H1 (cell line): ENCODE measurements at regions not wholly inside any gene's neighbourhood (a gene's known extent, or its start where the extent isn't known, plus 50 kb on each side); places are given as distances from the start of the nearest gene placed in this dataset.

Experiments used
- CTCF ChIA-PET: fragments of 300-600 bp; sonication (Branson Sonifier 250); formaldehyde crosslinking; loops from one replicate; lab custom pipeline; 2021; ENCODE audit not compliant: partially characterized antibody; lab: Charles Lee
- POLR2A ChIA-PET: fragments of 300-600 bp; sonication (Branson Sonifier 250); formaldehyde crosslinking; loops from one replicate; lab custom pipeline; 2021; ENCODE audit warnings: inconsistent platforms; ENCODE audit not compliant: partially characterized antibody; lab: Charles Lee
- DNase-seq, 2 experiments: peaks; one replicate each; pipeline versions ENCODE4 v3.0.0 to v3.0.0-alpha.2; 2010 to 2022; ENCODE audit warnings: low spot score in 2 of 2, low read depth in 1 of 2, mixed read lengths in 1 of 2
- FAIRE-seq: peaks from 2 replicates; lab custom pipeline; 2011; peaks lifted over from hg19 to GRCh38; lab: Jason Lieb, UNC
- H2AFZ ChIP-seq: 2 replicates; pipeline ENCODE4 v1.8.1; 2012; ENCODE audit warnings: low read length, inconsistent platforms
- H2AK5ac ChIP-seq: 2 replicates; pipeline ENCODE4 v1.6.1; 2013; ENCODE audit warnings: low read depth, low read length
- H2BK120ac ChIP-seq: replicated peaks from 2 replicates; pipeline ENCODE3; 2013; ENCODE audit warnings: low read depth, low read length, inconsistent platforms
- H2BK12ac ChIP-seq: 2 replicates; pipeline ENCODE4 v1.6.1; 2013; ENCODE audit warnings: low read depth, low read length
- H2BK15ac ChIP-seq: 2 replicates; pipeline ENCODE4 v1.6.1; 2013; ENCODE audit warnings: low read length
- H2BK20ac ChIP-seq: 2 replicates; pipeline ENCODE4 v1.6.1; 2013; ENCODE audit warnings: low read length
- H2BK5ac ChIP-seq: 2 replicates; pipeline ENCODE4 v1.6.1; 2013; ENCODE audit warnings: low read depth, low read length
- H3K14ac ChIP-seq: 2 replicates; pipeline ENCODE4 v1.6.1; 2013; ENCODE audit warnings: inconsistent platforms; ENCODE audit not compliant: insufficient read length
- H3K18ac ChIP-seq: 2 replicates; pipeline ENCODE4 v1.6.1; 2013; ENCODE audit warnings: low read length; ENCODE audit errors: extremely low read depth
- H3K23ac ChIP-seq: 2 replicates; pipeline ENCODE4 v1.6.1; 2013; ENCODE audit warnings: inconsistent platforms; ENCODE audit not compliant: insufficient read length
- H3K23me2 ChIP-seq: 2 replicates; pipeline ENCODE4 v1.6.1; 2013; ENCODE audit warnings: low read depth, low read length
- H3K27ac ChIP-seq: 2 replicates; pipeline ENCODE4 v1.6.1; 2011; ENCODE audit warnings: low read depth, low read length, inconsistent platforms
- H3K27me3 ChIP-seq, 4 experiments: replicated peaks in 1 of 4; 1 replicate in 1 of 4; 2 replicates in 3 of 4; pipeline versions ENCODE4 v1.6.1 to v1.8.1; 2011 to 2013; ENCODE audit warnings: low read length in 3 of 4, mild to moderate bottlenecking in 3 of 4, inconsistent platforms in 2 of 4, mixed read lengths in 2 of 4, moderate library complexity in 1 of 4; ENCODE audit not compliant: control insufficient read depth in 3 of 4, insufficient read depth in 3 of 4; ENCODE audit errors: extremely low read depth in 1 of 4
- H3K36me3 ChIP-seq, 4 experiments: 2 replicates each; pipeline versions ENCODE4 v1.6.1 to v1.8.1; 2011 to 2013; ENCODE audit warnings: mild to moderate bottlenecking in 4 of 4, low read length in 3 of 4, moderate library complexity in 2 of 4, control low read depth in 1 of 4, inconsistent platforms in 1 of 4; ENCODE audit not compliant: insufficient read depth in 4 of 4, control insufficient read depth in 2 of 4
- H3K4ac ChIP-seq: replicated peaks from 2 replicates; pipeline ENCODE3; 2013; ENCODE audit warnings: low read length, low read depth, mixed read lengths, inconsistent platforms; ENCODE audit not compliant: insufficient read length
- H3K4me1 ChIP-seq, 4 experiments: replicated peaks in 1 of 4; 1 replicate in 1 of 4; 2 replicates in 3 of 4; pipeline versions ENCODE4 v1.6.1 to v1.8.1; 2011 to 2013; ENCODE audit warnings: low read length in 3 of 4, inconsistent platforms in 2 of 4, mixed read lengths in 1 of 4; ENCODE audit not compliant: insufficient read depth in 4 of 4, control insufficient read depth in 3 of 4
- H3K4me2 ChIP-seq, 2 experiments: 2 replicates each; pipeline versions ENCODE4 v1.6.1 to v1.8.1; 2011 to 2013; ENCODE audit warnings: low read depth in 2 of 2, low read length in 2 of 2, control low read depth in 1 of 2, inconsistent platforms in 1 of 2, mild to moderate bottlenecking in 1 of 2; ENCODE audit not compliant: insufficient read depth in 1 of 2
- H3K4me3 ChIP-seq, 4 experiments: fragments of 200-600, 300-600 bp in 1 of 4; sonication (generic), shearing (Covaris generic), sonication (Bioruptor Twin) in 1 of 4; 2 replicates each; pipeline versions ENCODE4 v1.5.1 to v1.8.1; 2011 to 2016; ENCODE audit warnings: low read length in 4 of 4, low read depth in 3 of 4, control low read depth in 2 of 4, inconsistent platforms in 2 of 4, mild to moderate bottlenecking in 2 of 4, mixed read lengths in 1 of 4, moderate library complexity in 1 of 4; ENCODE audit not compliant: insufficient read depth in 2 of 4; ENCODE audit errors: extremely low read depth in 1 of 4
- H3K56ac ChIP-seq: replicated peaks from 2 replicates; pipeline ENCODE3; 2013; ENCODE audit warnings: low read depth, mild to moderate bottlenecking, mixed read lengths, low read length, inconsistent platforms; ENCODE audit not compliant: insufficient read length
- H3K79me1 ChIP-seq: 2 replicates; pipeline ENCODE4 v1.6.1; 2013; ENCODE audit warnings: low read depth, low read length, control low read depth
- H3K79me2 ChIP-seq, 2 experiments: 2 replicates each; pipeline versions ENCODE4 v1.6.1 to v1.8.1; 2012 to 2013; ENCODE audit warnings: low read length in 2 of 2, mild to moderate bottlenecking in 2 of 2, inconsistent platforms in 1 of 2; ENCODE audit not compliant: insufficient read depth in 2 of 2, control insufficient read depth in 1 of 2
- H3K9ac ChIP-seq, 4 experiments: replicated peaks in 1 of 4; 1 replicate in 1 of 4; 2 replicates in 3 of 4; pipeline versions ENCODE4 v1.6.1 to v1.8.1; 2011 to 2013; ENCODE audit warnings: low read depth in 3 of 4, low read length in 3 of 4, control low read depth in 2 of 4, mild to moderate bottlenecking in 2 of 4, moderate library complexity in 2 of 4, inconsistent platforms in 1 of 4; ENCODE audit errors: extremely low read depth in 1 of 4
- H3K9me3 ChIP-seq, 2 experiments: 2 replicates each; pipeline versions ENCODE4 v1.6.1 to v1.8.1; 2012 to 2013; ENCODE audit warnings: mild to moderate bottlenecking in 2 of 2, moderate library complexity in 2 of 2, control low read depth in 1 of 2, inconsistent platforms in 1 of 2, low read depth in 1 of 2, low read length in 1 of 2, mixed read lengths in 1 of 2; ENCODE audit not compliant: insufficient read depth in 2 of 2
- H4K20me1 ChIP-seq, 2 experiments: replicated peaks in 1 of 2; 2 replicates each; pipeline versions ENCODE3 to v1.8.1; 2011 to 2013; ENCODE audit warnings: inconsistent platforms in 2 of 2, low read length in 2 of 2, mild to moderate bottlenecking in 1 of 2; ENCODE audit not compliant: insufficient read depth in 2 of 2, control insufficient read depth in 1 of 2
- H4K5ac ChIP-seq: 2 replicates; pipeline ENCODE4 v1.6.1; 2013; ENCODE audit warnings: low read length, low read depth, mixed read lengths, inconsistent platforms; ENCODE audit not compliant: insufficient read length
- H4K8ac ChIP-seq: 2 replicates; pipeline ENCODE4 v1.8.0; 2013; ENCODE audit warnings: mild to moderate bottlenecking, moderate library complexity, low read length, inconsistent platforms; ENCODE audit not compliant: insufficient read depth; ENCODE audit errors: extremely low read depth
- H4K91ac ChIP-seq: replicated peaks from 2 replicates; pipeline ENCODE3; 2013; ENCODE audit warnings: low read length, mixed read lengths, inconsistent platforms; ENCODE audit not compliant: insufficient read length
- ATF3 ChIP-seq: IDR thresholded peaks from 2 replicates; pipeline ENCODE4 v1.6.1; 2011; ENCODE audit warnings: low read depth, mild to moderate bottlenecking, low read length; ENCODE audit not compliant: insufficient read depth
- EGR1 ChIP-seq: IDR thresholded peaks from 2 replicates; pipeline ENCODE4 v1.6.1; 2011; ENCODE audit warnings: low read depth, low read length, borderline replicate concordance
- WGBS, 2 experiments: shearing (Covaris generic) in 1 of 2; methylation state at CpG; one replicate each; pipeline versions ENCODE4 v1.1.6 to v1.1.7; 2013 to 2015; ENCODE audit warnings: low lambda C conversion rate in 2 of 2, mixed read lengths in 2 of 2, inconsistent platforms in 1 of 2, low coverage in 1 of 2, missing lambda C conversion rate in 1 of 2; ENCODE audit not compliant: insufficient replicate concordance in 2 of 2, insufficient coverage in 1 of 2, insufficient read length in 1 of 2; ENCODE audit errors: extremely low coverage in 1 of 2, missing lambda C conversion rate in 1 of 2; 5-methylcytosine and 5-hydroxymethylcytosine counted together

GRCh38 chr12:25767606-25768005 lies 190.9 kb upstream of the RASSF8 start:
- WGBS, 2 experiments = 100% methylated on average over 1 of the region's 1 CpG; no CpG with 5 or more reads in 1 of the 2 experiments
- Histone ChIP-seq H4K5ac (no peak overlapping the region), H4K91ac (no peak overlapping the region), H3K9ac (no peak overlapping the region), H3K4me2 (no peak overlapping the region), H2AFZ (no peak overlapping the region), H3K36me3 (no peaks in the 10 kb centered on the region), H3K4me3 (no peak overlapping the region), H2BK15ac (no peak overlapping the region), H3K14ac (no peak overlapping the region), H2BK20ac (no peak overlapping the region), H3K79me1 (no peaks in the 10 kb centered on the region), H4K8ac (no peak overlapping the region), H3K9me3 (no peaks in the 10 kb centered on the region), H2BK12ac (no peak overlapping the region), H3K56ac (no peak overlapping the region), H3K27me3 (no peaks in the 10 kb centered on the region), H3K79me2 (no peaks in the 10 kb centered on the region), H2BK120ac (no peak overlapping the region), H3K23ac (no peak overlapping the region), H3K23me2 (no peaks in the 10 kb centered on the region), H2BK5ac (no peak overlapping the region)
- DNase-seq (no peak), FAIRE-seq (no peak)
- CTCF ChIA-PET = interaction anchor here (0.6 to 1.4 kb wide), 2 partner anchors 16 to 58 kb away, joined by 3 read pairs; no protein-coding TSS in a partner anchor
- POLR2A ChIA-PET = no interaction called here
- TF ChIP-seq EGR1 = no peak
- no peak for TF ChIP-seq ATF3
- TF ChIP-seq, all 59 proteins: peak for 0
- H3K4me1 ChIP-seq = no peaks in the 10 kb centered on the region; a peak in 1 of 7 replicates
- no peak overlapping the region for H2AK5ac ChIP-seq
- H4K20me1 ChIP-seq = no peaks in the 10 kb centered on the region
- H3K27ac ChIP-seq = no peak overlapping the region
- no peak overlapping the region for H3K4ac ChIP-seq
- H3K18ac ChIP-seq = no peak overlapping the region
